GM12873 (cell line): ENCODE measurements at regions not wholly inside any gene's neighbourhood (a gene's known extent, or its start where the extent isn't known, plus 50 kb on each side); places are given as distances from the start of the nearest gene placed in this dataset.

ENCODE experiments used
- TF ChIP-seq, protein P1 (sequence below): IDR thresholded peaks from 2 replicates; pipeline ENCODE4 v1.5.1; 2012; ENCODE audit warnings: low read depth, mild to moderate bottlenecking, moderate library complexity, low read length, control low read depth; ENCODE audit not compliant: insufficient read depth; ENCODE audit errors: missing control alignments

DNA sequence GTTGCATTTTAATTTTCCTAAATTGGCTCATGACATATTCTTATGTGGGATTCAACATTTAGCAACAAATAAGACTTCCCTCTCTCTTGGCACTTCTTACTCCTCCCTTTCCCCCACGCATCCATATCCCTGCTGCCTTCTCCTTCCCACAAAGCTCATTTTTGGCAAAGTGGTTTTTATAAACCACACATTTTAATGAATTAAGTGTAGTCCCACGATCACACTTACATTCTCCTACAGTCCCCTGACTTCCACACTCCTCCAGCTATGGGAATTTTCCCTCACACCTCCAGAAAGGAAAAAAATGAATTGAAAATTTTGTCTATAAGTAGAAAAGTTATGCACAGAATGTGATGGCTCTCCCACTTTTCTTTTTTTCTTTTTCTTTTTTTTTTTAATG lies 345.0 kb downstream of the CD83 start:
- TF ChIP-seq, protein P1, sequence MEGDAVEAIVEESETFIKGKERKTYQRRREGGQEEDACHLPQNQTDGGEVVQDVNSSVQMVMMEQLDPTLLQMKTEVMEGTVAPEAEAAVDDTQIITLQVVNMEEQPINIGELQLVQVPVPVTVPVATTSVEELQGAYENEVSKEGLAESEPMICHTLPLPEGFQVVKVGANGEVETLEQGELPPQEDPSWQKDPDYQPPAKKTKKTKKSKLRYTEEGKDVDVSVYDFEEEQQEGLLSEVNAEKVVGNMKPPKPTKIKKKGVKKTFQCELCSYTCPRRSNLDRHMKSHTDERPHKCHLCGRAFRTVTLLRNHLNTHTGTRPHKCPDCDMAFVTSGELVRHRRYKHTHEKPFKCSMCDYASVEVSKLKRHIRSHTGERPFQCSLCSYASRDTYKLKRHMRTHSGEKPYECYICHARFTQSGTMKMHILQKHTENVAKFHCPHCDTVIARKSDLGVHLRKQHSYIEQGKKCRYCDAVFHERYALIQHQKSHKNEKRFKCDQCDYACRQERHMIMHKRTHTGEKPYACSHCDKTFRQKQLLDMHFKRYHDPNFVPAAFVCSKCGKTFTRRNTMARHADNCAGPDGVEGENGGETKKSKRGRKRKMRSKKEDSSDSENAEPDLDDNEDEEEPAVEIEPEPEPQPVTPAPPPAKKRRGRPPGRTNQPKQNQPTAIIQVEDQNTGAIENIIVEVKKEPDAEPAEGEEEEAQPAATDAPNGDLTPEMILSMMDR, result no peak

DNA sequence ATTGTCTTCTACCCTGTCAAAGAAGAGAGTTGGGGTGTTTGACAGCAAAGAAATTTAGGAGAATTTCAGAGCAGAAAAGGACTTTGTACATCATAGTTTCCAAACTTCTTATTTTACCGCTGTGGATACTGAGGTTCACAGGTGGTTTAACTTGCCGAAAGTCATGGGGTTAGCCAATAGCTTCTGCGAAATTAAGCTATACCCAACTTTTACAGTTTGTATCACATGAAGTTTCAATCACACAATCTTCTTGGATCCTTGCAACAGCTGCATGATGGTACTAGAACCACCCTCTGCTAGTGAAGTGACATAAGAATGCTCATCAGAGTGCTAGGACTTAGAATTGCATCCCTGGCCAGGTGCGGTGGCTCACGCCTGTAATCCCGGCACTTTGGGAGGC lies 345.5 kb downstream of the CD83 start:
- TF ChIP-seq, protein P1, result no peak

DNA sequence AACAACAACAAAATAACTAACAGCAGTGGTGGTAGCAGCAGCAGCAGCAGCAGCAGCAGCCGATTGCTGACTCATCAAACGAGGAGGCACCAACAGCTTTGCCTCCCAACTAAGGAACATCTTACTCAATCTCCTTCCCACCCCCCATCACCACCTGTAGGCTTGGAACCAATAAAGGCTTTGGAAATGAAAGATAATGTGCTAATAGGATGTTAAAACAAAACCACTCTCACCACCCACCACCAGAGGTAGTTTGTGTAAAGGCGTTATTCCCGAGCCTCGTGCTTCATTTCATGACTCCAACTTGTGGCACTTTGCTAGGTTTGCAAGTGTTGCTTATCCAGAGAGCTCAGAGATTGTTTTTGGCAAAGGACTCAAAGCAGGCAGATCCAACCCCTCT lies 346.5 kb downstream of the CD83 start:
- TF ChIP-seq, protein P1, result no peak

DNA sequence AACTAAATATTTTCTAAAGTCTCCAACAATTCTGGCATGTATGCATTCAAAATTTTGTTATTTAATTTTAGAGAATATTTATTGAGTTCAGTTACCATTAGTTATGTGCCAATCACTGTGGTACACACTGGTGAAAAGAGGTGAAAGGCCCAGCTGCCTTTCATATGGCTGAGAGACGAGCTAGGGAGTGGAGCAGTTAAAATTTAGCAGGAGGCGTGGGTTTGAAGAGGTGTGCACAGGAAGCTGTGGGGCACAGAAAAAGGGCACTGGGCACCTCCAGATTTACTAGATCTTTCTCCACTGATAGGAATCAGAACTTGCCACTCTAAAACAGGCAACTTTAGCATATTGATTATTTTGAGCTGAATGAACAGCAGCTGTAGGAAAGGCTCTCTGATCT lies 347.1 kb downstream of the CD83 start:
- TF ChIP-seq, protein P1, result no peak

DNA sequence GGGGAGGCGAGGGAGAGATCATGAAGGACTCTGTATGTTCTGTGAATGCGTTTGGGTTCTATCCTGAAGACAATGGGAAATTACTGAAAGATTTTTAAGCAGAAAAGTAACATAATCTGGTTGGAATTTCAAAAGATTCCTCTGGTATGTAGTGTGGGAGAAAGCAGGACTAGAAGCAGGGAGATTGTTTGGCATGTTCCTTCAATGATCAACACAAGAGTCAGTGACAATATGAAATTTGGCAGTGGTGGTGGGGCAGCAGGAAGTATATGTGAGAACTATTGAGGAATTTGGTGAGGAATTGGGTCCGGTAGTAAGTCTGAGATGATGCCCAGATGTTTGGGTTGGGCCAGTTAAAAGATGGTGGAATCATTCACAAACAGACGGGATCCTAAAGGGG lies 348.7 kb downstream of the CD83 start:
- TF ChIP-seq, protein P1, result no peak

DNA sequence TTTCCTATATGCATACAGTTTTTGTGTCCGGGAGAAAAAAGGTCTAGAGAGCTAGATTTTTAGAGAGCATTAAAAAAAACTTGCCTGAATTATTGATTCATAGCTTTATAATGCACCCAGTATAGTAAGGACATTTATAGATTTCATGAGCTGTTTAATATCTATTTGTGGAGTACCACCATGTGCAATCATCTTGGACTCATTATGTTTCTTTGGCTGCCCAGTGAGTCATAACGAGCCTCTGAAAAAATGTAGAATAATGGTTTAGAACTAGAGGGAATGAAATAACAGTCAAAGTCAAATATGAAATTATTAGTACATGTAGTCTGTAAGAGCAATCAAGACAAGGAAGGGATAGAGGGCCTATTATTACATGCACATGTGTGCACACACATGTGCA lies 350.0 kb downstream of the CD83 start:
- TF ChIP-seq, protein P1, result no peak

DNA sequence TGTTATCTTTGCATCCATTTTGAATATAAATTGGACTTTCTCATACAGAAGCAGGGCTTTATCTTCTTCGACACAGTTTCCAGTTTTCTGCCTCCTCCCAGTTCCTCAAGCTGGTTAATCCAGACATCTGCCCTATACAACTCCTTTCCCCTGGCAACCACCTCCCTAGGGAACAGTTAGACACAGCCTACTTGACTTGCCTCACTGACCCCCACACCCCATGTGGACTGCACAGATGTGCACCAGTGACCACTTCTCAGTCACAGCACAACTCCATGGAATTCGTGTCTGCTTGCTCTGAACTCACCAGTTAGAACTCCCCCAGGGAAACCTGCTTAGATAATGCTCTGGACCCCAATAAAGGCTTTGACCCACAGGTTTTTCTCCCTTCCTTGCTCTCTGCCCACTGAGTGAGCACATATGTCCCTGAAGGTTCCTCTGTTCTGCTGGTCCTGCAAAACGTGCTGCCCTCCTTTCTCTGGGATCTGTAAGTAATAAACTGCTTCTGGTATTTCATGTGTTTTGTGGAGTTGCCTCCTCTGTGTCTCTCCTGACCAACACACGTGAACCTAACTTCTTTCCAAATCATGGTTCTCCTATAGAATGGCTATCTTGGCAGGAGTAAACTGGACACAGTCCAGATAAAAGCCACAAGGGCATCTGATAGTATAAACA lies 351.2 kb downstream of the CD83 start:
- TF ChIP-seq, protein P1, result no peak

DNA sequence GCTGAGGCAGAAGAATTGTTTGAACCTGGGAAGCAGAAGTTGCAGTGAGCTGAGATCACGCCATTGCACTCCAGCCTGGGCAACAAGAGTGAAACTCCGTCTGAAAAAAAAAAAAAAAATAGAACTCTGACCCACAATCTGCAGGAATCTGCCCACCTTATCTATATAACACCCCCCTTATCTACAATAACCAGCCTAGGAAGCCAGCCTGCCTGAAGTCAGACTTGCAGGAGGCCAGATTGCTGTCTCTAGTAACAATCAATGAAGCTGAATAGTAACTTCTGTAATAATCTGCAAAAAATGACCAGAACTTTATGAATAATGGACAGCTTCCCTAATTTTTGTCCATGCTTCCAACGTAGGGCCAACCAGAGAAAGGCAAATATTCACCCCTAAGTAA lies 352.5 kb downstream of the CD83 start:
- TF ChIP-seq, protein P1, result no peak
